ENCODE measurements at regions not wholly inside any gene's neighbourhood (a gene's known extent, or its start where the extent isn't known, plus 50 kb on each side); places are given as distances from the start of the nearest gene placed in this dataset.

DNA sequence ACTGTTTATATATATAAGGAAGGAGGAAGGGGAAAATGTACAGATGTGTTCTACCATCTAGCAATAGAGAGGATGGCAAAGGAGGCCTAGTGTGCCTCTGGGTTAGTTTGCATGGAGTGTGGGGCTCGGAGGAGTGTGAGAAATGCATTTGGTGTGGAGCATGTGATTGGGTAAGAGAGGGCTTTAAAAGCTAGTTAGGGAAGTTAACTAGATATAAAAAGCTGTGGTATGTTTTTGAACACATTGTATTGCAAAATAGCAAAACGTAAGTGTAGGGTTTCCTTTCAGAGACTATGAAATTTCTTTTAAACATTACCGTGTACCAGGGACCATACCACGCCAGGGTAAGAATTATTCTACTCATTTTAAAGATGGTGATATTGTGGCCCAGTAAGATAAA lies 53.3 kb upstream of the STXBP6 start:
- ATAC-seq = no peak
- Histone ChIP-seq H3K27ac (ENCODE audit: low read length) (no peak overlapping the region), H3K4me3 (ENCODE audit: low read length) (no peak overlapping the region), H3K4me2 (ENCODE audit: low read length) (no peak overlapping the region), H3K9me3 (ENCODE audit: low read length) (no peaks in the 10 kb centered on the region), H4K20me1 (ENCODE audit: low read length) (no peaks in the 10 kb centered on the region), H3K79me2 (ENCODE audit: low read length) (no peaks in the 10 kb centered on the region), H3K9me2 (replicated peaks; ENCODE audit: low read length) (no peaks in the 10 kb centered on the region), H3K9ac (ENCODE audit: low read length) (no peak overlapping the region), H3K27me3 (ENCODE audit: low read length) (no peaks in the 10 kb centered on the region), H3K4me1 (ENCODE audit: insufficient read depth, low read length) (no peaks in the 10 kb centered on the region), H3F3A (ENCODE audit: low read length, unreplicated experiment) (no peaks in the 10 kb centered on the region), H2AFZ (ENCODE audit: low read length) (no peak overlapping the region), H3K36me3 (ENCODE audit: low read depth, low read length) (no peaks in the 10 kb centered on the region)
- DNase-seq = no peak
- CTCF ChIA-PET = no interaction called here
- TF ChIP-seq EZH2 (IDR thresholded peaks at IDR 0.05; ENCODE audit: low read length, unreplicated experiment) (no peak), EZH2phosphoT487 (IDR thresholded peaks at IDR 0.05; ENCODE audit: borderline replicate concordance, low read length) (no peak), CTCF (conservative IDR thresholded peaks at IDR 0.05; ENCODE audit: low read depth, low read length) (no peak)
- intact Hi-C loops (cut with micrococcal nuclease) = no loop called here
- no TSS peak for BruUV-seq (replicated peaks)
- POLR2A ChIA-PET (ENCODE audit: unreplicated experiment) = no interaction called here

- H2AFZ ChIP-seq (ENCODE audit: low read length) = no peak overlapping the region
- no peaks in the 10 kb centered on the region for H3K9me3 ChIP-seq (ENCODE audit: low read length)
- H3K9ac ChIP-seq (ENCODE audit: low read length) = no peak overlapping the region
- ChIA-PET CTCF (no interaction called here), POLR2A (ENCODE audit: unreplicated experiment) (no interaction called here)
- ATAC-seq (no peak), DNase-seq (no peak)
- H3K4me3 ChIP-seq (ENCODE audit: low read length) = no peak overlapping the region
- no peak overlapping the region for H3K4me2 ChIP-seq (ENCODE audit: low read length)
- TF ChIP-seq EZH2 (IDR thresholded peaks at IDR 0.05; ENCODE audit: low read length, unreplicated experiment) (no peak), EZH2phosphoT487 (IDR thresholded peaks at IDR 0.05; ENCODE audit: borderline replicate concordance, low read length) (no peak), CTCF (conservative IDR thresholded peaks at IDR 0.05; ENCODE audit: low read depth, low read length) (no peak)
- H3K9me2 ChIP-seq (replicated peaks; ENCODE audit: low read length) = no peaks in the 10 kb centered on the region
- no peaks in the 10 kb centered on the region for H4K20me1 ChIP-seq (ENCODE audit: low read length)
- intact Hi-C loops (cut with micrococcal nuclease) = no loop called here
- no peaks in the 10 kb centered on the region for H3F3A ChIP-seq (ENCODE audit: low read length, unreplicated experiment)
- H3K27me3 ChIP-seq (ENCODE audit: low read length) = no peaks in the 10 kb centered on the region
- H3K79me2 ChIP-seq (ENCODE audit: low read length) = no peaks in the 10 kb centered on the region
- no peaks in the 10 kb centered on the region for H3K4me1 ChIP-seq (ENCODE audit: insufficient read depth, low read length)
- BruUV-seq (replicated peaks) = no TSS peak
- H3K36me3 ChIP-seq (ENCODE audit: low read depth, low read length) = no peaks in the 10 kb centered on the region
- H3K27ac ChIP-seq (ENCODE audit: low read length) = no peak overlapping the region
These were observed 52.8 kb upstream of the STXBP6 start for GRCh38 chr14:25102788-25103187.

DNA sequence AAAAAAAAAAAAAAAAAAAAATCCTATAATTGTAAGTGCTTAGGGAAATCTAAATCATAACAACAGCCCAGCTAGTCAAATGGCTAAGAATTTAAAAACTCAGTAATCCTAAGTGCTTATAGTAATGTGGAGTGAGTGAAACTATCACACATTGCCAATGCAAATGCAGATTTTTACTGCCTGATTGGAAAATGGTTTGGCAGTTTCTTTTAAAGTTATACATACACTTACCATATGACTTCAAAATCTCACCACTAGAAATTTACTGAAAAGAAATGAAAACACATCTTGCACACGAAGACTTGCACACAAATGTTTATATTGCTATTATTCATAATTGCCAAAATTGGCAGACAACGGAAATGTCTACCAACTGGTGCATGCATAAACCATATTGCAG lies 51.3 kb upstream of the STXBP6 start:
- CTCF ChIA-PET = no interaction called here

More for the DNA sequence above, 51.3 kb upstream of the STXBP6 start:
- POLR2A ChIA-PET (ENCODE audit: unreplicated experiment) = no interaction called here
- H4K20me1 ChIP-seq (ENCODE audit: low read length) = no peaks in the 10 kb centered on the region
- H3K27ac ChIP-seq (ENCODE audit: low read length) = no peak overlapping the region
- no peaks in the 10 kb centered on the region for H3K36me3 ChIP-seq (ENCODE audit: low read depth, low read length)
- H3K4me1 ChIP-seq (ENCODE audit: insufficient read depth, low read length) = no peaks in the 10 kb centered on the region
- H3K4me2 ChIP-seq (ENCODE audit: low read length) = no peak overlapping the region
- H3K27me3 ChIP-seq (ENCODE audit: low read length) = no peaks in the 10 kb centered on the region
- no peak overlapping the region for H2AFZ ChIP-seq (ENCODE audit: low read length)
- H3K9ac ChIP-seq (ENCODE audit: low read length) = no peak overlapping the region
- no peak overlapping the region for H3K4me3 ChIP-seq (ENCODE audit: low read length)
- no peaks in the 10 kb centered on the region for H3F3A ChIP-seq (ENCODE audit: low read length, unreplicated experiment)
- TF ChIP-seq CTCF (conservative IDR thresholded peaks at IDR 0.05; ENCODE audit: low read depth, low read length) = no peak
- no peak for TF ChIP-seq EZH2phosphoT487 (IDR thresholded peaks at IDR 0.05; ENCODE audit: borderline replicate concordance, low read length)
- no peaks in the 10 kb centered on the region for H3K9me2 ChIP-seq (replicated peaks; ENCODE audit: low read length)
- no peaks in the 10 kb centered on the region for H3K79me2 ChIP-seq (ENCODE audit: low read length)
- DNase-seq = no peak
- no TSS peak for BruUV-seq (replicated peaks)
- ATAC-seq = no peak
- intact Hi-C loops (cut with micrococcal nuclease) = no loop called here
- no peaks in the 10 kb centered on the region for H3K9me3 ChIP-seq (ENCODE audit: low read length)

All from PC-3 (cell line).